H1 (cell line): ENCODE measurements at regions not wholly inside any gene's neighbourhood (a gene's known extent, or its start where the extent isn't known, plus 50 kb on each side); places are given as distances from the start of the nearest gene placed in this dataset.

Experiments used
- BCL11A ChIP-seq, 2 experiments: IDR thresholded peaks; one replicate each; pipeline ENCODE4 v1.6.1; 2011; ENCODE audit warnings: low read depth in 2 of 2, low read length in 2 of 2, mild to moderate bottlenecking in 2 of 2
- CBX8 ChIP-seq: fragments of 300-800, 300-1000 bp; sonication (generic); IDR thresholded peaks from 2 replicates; pipeline ENCODE4 v1.7.1; 2016; ENCODE audit warnings: low read depth, low read length, borderline replicate concordance
- TAF1 ChIP-seq: IDR thresholded peaks from 2 replicates; pipeline ENCODE4 v1.6.1; 2011; ENCODE audit warnings: mild to moderate bottlenecking, low read depth, low read length
- TF ChIP-seq, protein P1 (sequence below): IDR thresholded peaks from 2 replicates; pipeline ENCODE4 v1.6.1; 2012; ENCODE audit warnings: inconsistent platforms

DNA sequence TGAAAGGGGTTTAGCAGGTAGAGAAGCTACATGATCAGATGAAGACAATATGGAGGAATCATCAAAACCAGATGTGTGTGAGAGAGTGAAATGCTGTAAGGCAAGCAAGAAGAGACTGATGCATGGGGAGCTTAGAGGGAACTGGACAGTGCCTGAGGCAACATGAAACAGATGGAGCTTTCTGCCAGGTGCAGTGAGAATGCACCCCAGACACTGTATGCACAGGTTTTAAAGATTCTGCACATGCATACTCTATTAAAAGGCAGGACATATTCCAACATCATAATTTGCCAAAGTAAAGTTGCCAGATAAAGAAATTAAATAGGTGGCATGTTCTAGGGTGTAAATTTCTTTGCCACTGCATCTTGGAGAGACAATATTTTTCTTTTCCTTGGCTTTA lies 200.1 kb downstream of the AMY1C start (continued):
- TF ChIP-seq, protein P1, sequence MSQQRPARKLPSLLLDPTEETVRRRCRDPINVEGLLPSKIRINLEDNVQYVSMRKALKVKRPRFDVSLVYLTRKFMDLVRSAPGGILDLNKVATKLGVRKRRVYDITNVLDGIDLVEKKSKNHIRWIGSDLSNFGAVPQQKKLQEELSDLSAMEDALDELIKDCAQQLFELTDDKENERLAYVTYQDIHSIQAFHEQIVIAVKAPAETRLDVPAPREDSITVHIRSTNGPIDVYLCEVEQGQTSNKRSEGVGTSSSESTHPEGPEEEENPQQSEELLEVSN = no peak
- no peak for TF ChIP-seq CBX8
- no peak for TF ChIP-seq TAF1
- no peak for TF ChIP-seq BCL11A (IDR thresholded peaks at IDR 0.05; ENCODE audit: low read depth in 2 of 2, low read length in 2 of 2)
